CD4-positive, alpha-beta T cell (primary cell): ENCODE measurements at regions not wholly inside any gene's neighbourhood (a gene's known extent, or its start where the extent isn't known, plus 50 kb on each side); places are given as distances from the start of the nearest gene placed in this dataset.

Experiments
- ATAC-seq: fragments of 200-7000 bp; cut with Tn5 transposase; one replicate; pipeline ENCODE4 v1.10.0; 2022; ENCODE audit warnings: mild to moderate bottlenecking; ENCODE audit not compliant: poor library complexity
- CTCF ChIA-PET: fragments of 350-600 bp; sonication (Branson Sonifier 250); formaldehyde crosslinking; loops from one replicate; lab custom pipeline; 2021; ENCODE audit warnings: antibody characterized with exemption, inconsistent platforms; lab: Charles Lee
- POLR2A ChIA-PET: fragments of 350-600 bp; sonication (Branson Sonifier 250); formaldehyde crosslinking; loops from one replicate; lab custom pipeline; 2021; ENCODE audit warnings: antibody characterized with exemption, inconsistent platforms; lab: Charles Lee
- DNase-seq, 14 experiments: peaks; one replicate each; pipeline ENCODE4 v3.0.0-alpha.2; 2013 to 2020; ENCODE audit warnings: mixed read lengths in 2 of 14
- H3K27ac ChIP-seq, 2 donors: one replicate each; pipeline versions ENCODE4 v1.5.1 to v1.7.0; 2013; ENCODE audit warnings: low read length in 2 of 2, low read depth in 1 of 2, mild to moderate bottlenecking in 1 of 2
- H3K27me3 ChIP-seq, 2 experiments: 1 replicate in 1 of 2; 2 replicates in 1 of 2; pipeline versions ENCODE4 v1.6.1 to v1.7.0; 2013; ENCODE audit warnings: low read length in 2 of 2, control low read depth in 1 of 2, mild to moderate bottlenecking in 1 of 2, moderate library complexity in 1 of 2; ENCODE audit not compliant: insufficient read depth in 2 of 2, control insufficient read depth in 1 of 2
- H3K36me3 ChIP-seq: one replicate; pipeline ENCODE4 v1.6.1; 2013; ENCODE audit warnings: low read length, control low read depth; ENCODE audit not compliant: insufficient read depth
- H3K4me1 ChIP-seq: one replicate; pipeline ENCODE4 v1.6.1; 2013; ENCODE audit warnings: low read length, control low read depth; ENCODE audit not compliant: insufficient read depth
- H3K4me3 ChIP-seq: one replicate; pipeline ENCODE4 v1.5.1; 2013; ENCODE audit warnings: mild to moderate bottlenecking, low read length, moderate library complexity
- H3K9me3 ChIP-seq, 2 experiments: 1 replicate in 1 of 2; 2 replicates in 1 of 2; pipeline versions ENCODE4 v1.6.1 to v1.7.0; 2013; ENCODE audit warnings: low read length in 2 of 2, mild to moderate bottlenecking in 2 of 2, control low read depth in 1 of 2, moderate library complexity in 1 of 2; ENCODE audit not compliant: control insufficient read depth in 1 of 2, insufficient read depth in 1 of 2
- H3K27ac Mint-ChIP-seq: one replicate; pipeline ENCODE4 v1.8.0; 2020; ENCODE audit warnings: mixed read lengths
- H3K27me3 Mint-ChIP-seq: one replicate; pipeline ENCODE4 v1.8.0; 2021; ENCODE audit warnings: mixed read lengths
- H3K36me3 Mint-ChIP-seq: one replicate; pipeline ENCODE4 v1.8.0; 2021; ENCODE audit warnings: low read depth, mixed read lengths
- H3K4me1 Mint-ChIP-seq: one replicate; pipeline ENCODE4 v1.8.0; 2021; ENCODE audit warnings: low read depth, mixed read lengths
- H3K4me3 Mint-ChIP-seq: one replicate; pipeline ENCODE4 v1.8.0; 2020; ENCODE audit warnings: mild to moderate bottlenecking, mixed read lengths
- H3K9me3 Mint-ChIP-seq: one replicate; pipeline ENCODE4 v1.8.0; 2020; ENCODE audit warnings: mixed read lengths
- intact Hi-C, 2 experiments: fragments of 100-400 bp; cut with DNase I in 1 of 2; cut with micrococcal nuclease in 1 of 2; formaldehyde crosslinking; loops; one replicate each; pipeline versions ENCODE4 v1.15.1 to v1.9.0; 2023 to 2025; cut with DNase I, micrococcal nuclease
- TF ChIP-seq, protein P1 (sequence below): fragments of 200-600 bp; IDR thresholded peaks from one replicate; pipeline ENCODE4 v1.8.0; 2022; ENCODE audit warnings: antibody characterized with exemption, mild to moderate bottlenecking

DNA sequence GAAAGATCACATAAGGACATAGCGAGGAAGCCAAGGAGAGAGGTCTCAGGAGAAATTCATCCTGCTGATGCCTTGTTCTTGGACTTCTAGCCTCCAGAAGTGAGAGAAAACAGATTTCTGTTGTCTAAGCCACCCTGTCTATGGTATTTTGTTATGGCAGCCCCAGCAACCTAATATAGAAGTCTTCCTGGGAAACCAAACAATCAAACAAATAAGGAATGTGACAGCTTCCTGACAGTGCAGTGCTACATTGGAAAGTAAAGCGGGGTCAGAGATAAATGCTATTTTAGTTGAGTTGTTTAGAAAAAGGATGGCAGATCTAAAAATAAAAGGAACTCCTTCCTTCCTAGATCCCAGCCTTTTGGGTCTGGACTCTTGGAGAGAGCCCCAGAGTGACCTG is 443.2 kb upstream of the GYPC start:
- CTCF ChIA-PET, result no interaction called here

DNA sequence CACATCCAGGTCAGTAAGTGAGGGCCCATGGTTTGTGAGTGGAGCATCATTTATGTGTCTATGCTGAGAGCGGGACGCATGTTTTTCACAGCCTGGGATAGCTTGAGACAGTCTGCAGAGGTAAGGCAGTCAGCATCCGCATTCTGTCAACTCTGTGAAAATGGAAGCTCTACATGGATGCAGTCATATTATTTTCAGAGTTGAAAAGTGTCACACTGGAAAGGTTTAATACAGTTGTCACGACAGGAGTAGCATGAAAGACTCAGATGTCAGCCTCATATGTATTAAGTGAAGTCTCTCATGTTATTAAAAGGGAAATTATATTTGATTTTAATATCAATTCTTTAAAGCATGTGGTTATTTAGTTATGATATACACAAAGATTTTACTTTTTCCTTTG is 436.9 kb upstream of the GYPC start:
- Mint-ChIP-seq H3K4me3 (no peak overlapping the region), H3K4me1 (no peaks in the 10 kb centered on the region), H3K27ac (no peak overlapping the region), H3K36me3 (no peaks in the 10 kb centered on the region), H3K27me3 (no peaks in the 10 kb centered on the region), H3K9me3 (no peaks in the 10 kb centered on the region)
- no peak for ATAC-seq
- no peak for DNase-seq
- H3K4me1 ChIP-seq, result no peaks in the 10 kb centered on the region
- H3K36me3 ChIP-seq, result no peaks in the 10 kb centered on the region
- intact Hi-C loops, result no loop called here
- TF ChIP-seq, protein P1, sequence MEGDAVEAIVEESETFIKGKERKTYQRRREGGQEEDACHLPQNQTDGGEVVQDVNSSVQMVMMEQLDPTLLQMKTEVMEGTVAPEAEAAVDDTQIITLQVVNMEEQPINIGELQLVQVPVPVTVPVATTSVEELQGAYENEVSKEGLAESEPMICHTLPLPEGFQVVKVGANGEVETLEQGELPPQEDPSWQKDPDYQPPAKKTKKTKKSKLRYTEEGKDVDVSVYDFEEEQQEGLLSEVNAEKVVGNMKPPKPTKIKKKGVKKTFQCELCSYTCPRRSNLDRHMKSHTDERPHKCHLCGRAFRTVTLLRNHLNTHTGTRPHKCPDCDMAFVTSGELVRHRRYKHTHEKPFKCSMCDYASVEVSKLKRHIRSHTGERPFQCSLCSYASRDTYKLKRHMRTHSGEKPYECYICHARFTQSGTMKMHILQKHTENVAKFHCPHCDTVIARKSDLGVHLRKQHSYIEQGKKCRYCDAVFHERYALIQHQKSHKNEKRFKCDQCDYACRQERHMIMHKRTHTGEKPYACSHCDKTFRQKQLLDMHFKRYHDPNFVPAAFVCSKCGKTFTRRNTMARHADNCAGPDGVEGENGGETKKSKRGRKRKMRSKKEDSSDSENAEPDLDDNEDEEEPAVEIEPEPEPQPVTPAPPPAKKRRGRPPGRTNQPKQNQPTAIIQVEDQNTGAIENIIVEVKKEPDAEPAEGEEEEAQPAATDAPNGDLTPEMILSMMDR, result no peak
- POLR2A ChIA-PET, result no interaction called here
- peaks cover 0 to 2% of the 10 kb centered on the region in 2 experiments for H3K27me3 ChIP-seq
- peaks cover 0 to 7% of the 10 kb centered on the region in 2 experiments for H3K9me3 ChIP-seq
- no peak overlapping the region for H3K4me3 ChIP-seq
- H3K27ac ChIP-seq, result no peak overlapping the region
- CTCF ChIA-PET, result no interaction called here

More for the DNA sequence above, 443.2 kb upstream of the GYPC start:
- H3K4me3 ChIP-seq, result no peak overlapping the region
- TF ChIP-seq, protein P1, result no peak
- no peaks in the 10 kb centered on the region for H3K27me3 ChIP-seq
- H3K36me3 ChIP-seq, result no peaks in the 10 kb centered on the region
- Mint-ChIP-seq H3K4me3 (no peak overlapping the region), H3K36me3 (no peaks in the 10 kb centered on the region), H3K27me3 (no peaks in the 10 kb centered on the region), H3K4me1 (no peaks in the 10 kb centered on the region), H3K27ac (no peak overlapping the region), H3K9me3 (no peaks in the 10 kb centered on the region)
- POLR2A ChIA-PET, result no interaction called here
- no peak for DNase-seq
- ATAC-seq, result no peak
- H3K9me3 ChIP-seq, result peaks cover 0 to 7% of the 10 kb centered on the region in 2 experiments
- H3K4me1 ChIP-seq, result no peaks in the 10 kb centered on the region
- H3K27ac ChIP-seq, result no peak overlapping the region
- intact Hi-C loops, result loop anchor here in 1 of 2 experiments (2.0 kb wide), 1 partner anchor 40 kb away; no protein-coding TSS in a partner anchor

DNA sequence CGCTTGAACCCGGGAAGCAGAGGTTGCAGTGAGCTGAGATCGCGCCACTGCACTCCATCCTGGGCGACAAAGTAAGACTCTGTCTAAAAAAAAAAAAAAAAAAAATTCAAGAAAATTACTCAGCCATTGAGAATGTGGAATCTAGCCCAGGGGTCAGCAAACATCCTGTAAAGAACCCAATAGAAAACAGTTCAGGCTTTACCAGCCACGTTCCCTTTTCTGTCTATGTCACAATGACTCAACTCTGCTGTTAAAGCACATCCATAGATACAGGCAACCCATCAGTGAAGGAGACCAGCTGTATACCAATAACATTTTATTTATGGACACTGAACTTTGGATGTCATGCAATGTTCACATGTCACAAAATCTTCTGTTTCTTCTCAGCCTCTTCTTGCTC is 435.6 kb upstream of the GYPC start:
- TF ChIP-seq, protein P1, result no peak
- no peaks in the 10 kb centered on the region for H3K36me3 ChIP-seq
- Mint-ChIP-seq H3K27ac (no peak overlapping the region), H3K4me3 (no peak overlapping the region), H3K36me3 (no peaks in the 10 kb centered on the region), H3K4me1 (no peaks in the 10 kb centered on the region), H3K27me3 (no peaks in the 10 kb centered on the region), H3K9me3 (no peaks in the 10 kb centered on the region)
- intact Hi-C loops, result no loop called here
- ChIA-PET POLR2A (no interaction called here), CTCF (no interaction called here)
- no peaks in the 10 kb centered on the region for H3K4me1 ChIP-seq
- ATAC-seq (no peak), DNase-seq (no peak)
- H3K27me3 ChIP-seq, result peaks cover 0 to 2% of the 10 kb centered on the region in 2 experiments
- no peak overlapping the region for H3K27ac ChIP-seq
- H3K4me3 ChIP-seq, result no peak overlapping the region
- H3K9me3 ChIP-seq, result peaks cover 0 to 7% of the 10 kb centered on the region in 2 experiments
